Neural crest cell (in vitro differentiated cells): ENCODE measurements at regions not wholly inside any gene's neighbourhood (a gene's known extent, or its start where the extent isn't known, plus 50 kb on each side); places are given as distances from the start of the nearest gene placed in this dataset.

Source experiments
- DNase-seq: peaks from one replicate; pipeline ENCODE4 v3.0.0; 2021; ENCODE audit warnings: low read depth, mixed read lengths, low spot score
- H3K27ac Mint-ChIP-seq: one replicate; pipeline ENCODE4 v1.8.0; 2021; ENCODE audit warnings: mild to moderate bottlenecking, mixed read lengths; ENCODE audit not compliant: unreplicated experiment
- H3K27me3 Mint-ChIP-seq: 2 replicates; pipeline ENCODE4 v1.8.0; 2021; ENCODE audit warnings: low read depth, mild to moderate bottlenecking, mixed read lengths
- H3K36me3 Mint-ChIP-seq: 2 replicates; pipeline ENCODE4 v1.8.0; 2021; ENCODE audit warnings: low read depth, mild to moderate bottlenecking, mixed read lengths
- H3K4me1 Mint-ChIP-seq: 2 replicates; pipeline ENCODE4 v1.8.0; 2021; ENCODE audit warnings: mixed read lengths
- H3K4me3 Mint-ChIP-seq: one replicate; pipeline ENCODE4 v1.8.0; 2021; ENCODE audit warnings: mild to moderate bottlenecking, mixed read lengths
- H3K9me3 Mint-ChIP-seq: 2 replicates; pipeline ENCODE4 v1.8.0; 2021; ENCODE audit warnings: mixed read lengths
- CTCF ChIP-seq: fragments of 200-600 bp; sonication (generic); conservative IDR thresholded peaks from 2 replicates; pipeline ENCODE4 v1.5.0; 2021; ENCODE audit warnings: antibody characterized with exemption, mild to moderate bottlenecking

GRCh38 chr11:98207086-98207485, 813.7 kb upstream of the CNTN5 start:
- Mint-ChIP-seq H3K27ac (no peak overlapping the region), H3K36me3 (no peaks in the 10 kb centered on the region), H3K4me1 (no peaks in the 10 kb centered on the region), H3K9me3 (peaks cover 5% of the 10 kb centered on the region), H3K4me3 (no peak overlapping the region), H3K27me3 (no peaks in the 10 kb centered on the region)
- TF ChIP-seq CTCF, result no peak
- no peak for DNase-seq

GRCh38 chr11:98227278-98227677, 793.5 kb upstream of the CNTN5 start:
- DNase-seq, result no peak
- Mint-ChIP-seq H3K4me1 (no peaks in the 10 kb centered on the region), H3K9me3 (no peaks in the 10 kb centered on the region), H3K4me3 (no peak overlapping the region), H3K36me3 (no peaks in the 10 kb centered on the region), H3K27me3 (no peaks in the 10 kb centered on the region), H3K27ac (no peak overlapping the region)
- no peak for TF ChIP-seq CTCF

- H3K36me3 Mint-ChIP-seq, result no peaks in the 10 kb centered on the region
- no peaks in the 10 kb centered on the region for H3K9me3 Mint-ChIP-seq
- no peak for DNase-seq
- no peak for TF ChIP-seq CTCF
- H3K27ac Mint-ChIP-seq, result no peak overlapping the region
- H3K4me3 Mint-ChIP-seq, result no peak overlapping the region
- H3K27me3 Mint-ChIP-seq, result no peaks in the 10 kb centered on the region
- H3K4me1 Mint-ChIP-seq, result no peaks in the 10 kb centered on the region
Observed at GRCh38 chr11:98230678-98231077, 790.1 kb upstream of the CNTN5 start.

- no peaks in the 10 kb centered on the region for H3K4me1 Mint-ChIP-seq
- H3K4me3 Mint-ChIP-seq, result no peak overlapping the region
- no peaks in the 10 kb centered on the region for H3K27me3 Mint-ChIP-seq
- DNase-seq, result no peak
- no peaks in the 10 kb centered on the region for H3K9me3 Mint-ChIP-seq
- no peak overlapping the region for H3K27ac Mint-ChIP-seq
- no peaks in the 10 kb centered on the region for H3K36me3 Mint-ChIP-seq
- TF ChIP-seq CTCF, result no peak
Observed at GRCh38 chr11:98234698-98235097, 786.1 kb upstream of the CNTN5 start.

GRCh38 chr11:98243897-98244296, 776.9 kb upstream of the CNTN5 start:
- TF ChIP-seq CTCF, result no peak
- H3K27me3 Mint-ChIP-seq, result no peaks in the 10 kb centered on the region
- peaks cover 13% of the 10 kb centered on the region for H3K9me3 Mint-ChIP-seq
- no peaks in the 10 kb centered on the region for H3K36me3 Mint-ChIP-seq
- no peak overlapping the region for H3K4me3 Mint-ChIP-seq
- H3K4me1 Mint-ChIP-seq, result no peaks in the 10 kb centered on the region
- no peak overlapping the region for H3K27ac Mint-ChIP-seq
- DNase-seq, result no peak

- Mint-ChIP-seq H3K9me3 (no peaks in the 10 kb centered on the region), H3K36me3 (no peaks in the 10 kb centered on the region), H3K4me1 (no peaks in the 10 kb centered on the region), H3K27ac (no peak overlapping the region), H3K27me3 (no peaks in the 10 kb centered on the region), H3K4me3 (no peak overlapping the region)
- DNase-seq, result no peak
- peak; percentile 59 for TF ChIP-seq CTCF
Observed at GRCh38 chr11:98260983-98261382, 759.8 kb upstream of the CNTN5 start.
